ENCODE measurements at regions not wholly inside any gene's neighbourhood (a gene's known extent, or its start where the extent isn't known, plus 50 kb on each side); places are given as distances from the start of the nearest gene placed in this dataset.
"Not testable (repeated sequence)": the region's sequence is repeated elsewhere in the genome, so short reads cannot be mapped to it uniquely, and the experiment has no call there.

GRCh38 chr2:76149846-76150245 is 439.1 kb upstream of the GCFC2 start:
- DNase-seq (ENCODE audit: low read depth): no peak
- no peak for TF ChIP-seq CTCF (IDR thresholded peaks at IDR 0.05; ENCODE audit: insufficient read depth, low read depth, low read length)
- no peak overlapping the region for H3K4me3 ChIP-seq (ENCODE audit: low read depth, low read length)

GRCh38 chr2:76139303-76139702 is 428.6 kb upstream of the GCFC2 start:
- not testable (repeated sequence) for H3K4me3 ChIP-seq (ENCODE audit: low read depth, low read length); DNase-seq (ENCODE audit: low read depth)

- no peak overlapping the region for H3K4me3 ChIP-seq (ENCODE audit: low read depth, low read length)
- no peak for TF ChIP-seq CTCF (IDR thresholded peaks at IDR 0.05; ENCODE audit: insufficient read depth, low read depth, low read length)
Observed at GRCh38 chr2:76128622-76129021, 417.9 kb upstream of the GCFC2 start.

GRCh38 chr2:76120176-76120575 is 409.5 kb upstream of the GCFC2 start:
- H3K4me3 ChIP-seq (ENCODE audit: low read depth, low read length): no peak overlapping the region
- TF ChIP-seq CTCF (IDR thresholded peaks at IDR 0.05; ENCODE audit: insufficient read depth, low read depth, low read length): no peak
- no peak for DNase-seq (ENCODE audit: low read depth)

More at GRCh38 chr2:76128622-76129021, 417.9 kb upstream of the GCFC2 start:
- DNase-seq (ENCODE audit: low read depth): no peak

GRCh38 chr2:76089683-76090082 is 379.0 kb upstream of the GCFC2 start:
- DNase-seq (ENCODE audit: low read depth): no peak
- TF ChIP-seq CTCF (IDR thresholded peaks at IDR 0.05; ENCODE audit: insufficient read depth, low read depth, low read length): no peak
- H3K4me3 ChIP-seq (ENCODE audit: low read depth, low read length): no peak overlapping the region

- TF ChIP-seq CTCF (IDR thresholded peaks at IDR 0.05; ENCODE audit: insufficient read depth, low read depth, low read length): no peak
- no peak overlapping the region for H3K4me3 ChIP-seq (ENCODE audit: low read depth, low read length)
- no peak for DNase-seq (ENCODE audit: low read depth)
Observed at GRCh38 chr2:76083248-76083647, 372.5 kb upstream of the GCFC2 start.

GRCh38 chr2:76082509-76082908 is 371.8 kb upstream of the GCFC2 start:
- no peak overlapping the region for H3K4me3 ChIP-seq (ENCODE audit: low read depth, low read length)
- DNase-seq (ENCODE audit: low read depth): no peak
- no peak for TF ChIP-seq CTCF (IDR thresholded peaks at IDR 0.05; ENCODE audit: insufficient read depth, low read depth, low read length)
